GM06990 (cell line): ENCODE measurements at regions not wholly inside any gene's neighbourhood (a gene's known extent, or its start where the extent isn't known, plus 50 kb on each side); places are given as distances from the start of the nearest gene placed in this dataset.
"Not testable (repeated sequence)": the region's sequence is repeated elsewhere in the genome, so short reads cannot be mapped to it uniquely, and the experiment has no call there.

Experiments
- DNase-seq: peaks from one replicate; pipeline ENCODE4 v3.0.0-alpha.2; 2011; ENCODE audit not compliant: insufficient read length; ENCODE audit errors: extremely low read depth
- H3K27me3 ChIP-seq: replicated peaks from 2 replicates; pipeline ENCODE4 v1.6.0; 2011; ENCODE audit warnings: low read length; ENCODE audit not compliant: control insufficient read depth, insufficient read depth
- H3K36me3 ChIP-seq: 2 replicates; pipeline ENCODE4 v1.5.1; 2011; ENCODE audit warnings: low read length; ENCODE audit not compliant: control insufficient read depth, insufficient read depth
- H3K4me3 ChIP-seq: replicated peaks from 2 replicates; pipeline ENCODE4 v1.5.1; 2011; ENCODE audit warnings: low read depth, mild to moderate bottlenecking, control low read depth, low read length
- TF ChIP-seq, protein P1 (sequence below): IDR thresholded peaks from 2 replicates; pipeline ENCODE4 v1.5.1; 2011; ENCODE audit warnings: low read length, control low read depth, mild to moderate bottlenecking, inconsistent platforms; ENCODE audit not compliant: insufficient read depth, poor library complexity, severe bottlenecking

DNA sequence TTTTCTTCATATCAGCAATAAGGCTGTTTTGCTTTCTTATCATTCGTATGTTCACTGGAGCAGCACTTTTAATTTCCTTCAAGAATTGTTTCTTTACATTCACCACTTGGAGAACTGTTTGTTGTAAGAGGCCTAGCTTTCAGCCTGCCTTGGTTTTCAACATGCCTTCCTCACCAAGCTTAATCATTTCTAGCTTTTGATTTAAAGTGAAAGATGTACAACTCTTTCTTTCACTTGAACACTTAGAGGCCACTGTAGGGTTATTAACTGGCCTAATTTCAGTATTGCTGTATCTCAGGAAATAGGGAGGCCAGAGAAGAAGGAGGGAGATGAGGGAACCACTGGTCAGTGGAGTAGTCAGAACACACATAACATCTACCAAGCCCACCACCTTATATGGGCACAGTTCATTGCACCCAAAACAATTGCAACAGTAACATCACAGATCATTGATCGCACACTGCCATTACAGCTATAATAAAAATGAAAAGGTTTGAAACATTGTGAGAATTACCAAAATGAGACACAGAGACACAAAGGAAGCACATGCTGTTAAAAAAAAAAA, 181.4 kb upstream of the TUBA3C start:
- Histone ChIP-seq H3K36me3 (no peaks in the 10 kb centered on the region), H3K4me3 (no peak overlapping the region), H3K27me3 (no peaks in the 10 kb centered on the region)
- no peak for DNase-seq
- TF ChIP-seq, protein P1, sequence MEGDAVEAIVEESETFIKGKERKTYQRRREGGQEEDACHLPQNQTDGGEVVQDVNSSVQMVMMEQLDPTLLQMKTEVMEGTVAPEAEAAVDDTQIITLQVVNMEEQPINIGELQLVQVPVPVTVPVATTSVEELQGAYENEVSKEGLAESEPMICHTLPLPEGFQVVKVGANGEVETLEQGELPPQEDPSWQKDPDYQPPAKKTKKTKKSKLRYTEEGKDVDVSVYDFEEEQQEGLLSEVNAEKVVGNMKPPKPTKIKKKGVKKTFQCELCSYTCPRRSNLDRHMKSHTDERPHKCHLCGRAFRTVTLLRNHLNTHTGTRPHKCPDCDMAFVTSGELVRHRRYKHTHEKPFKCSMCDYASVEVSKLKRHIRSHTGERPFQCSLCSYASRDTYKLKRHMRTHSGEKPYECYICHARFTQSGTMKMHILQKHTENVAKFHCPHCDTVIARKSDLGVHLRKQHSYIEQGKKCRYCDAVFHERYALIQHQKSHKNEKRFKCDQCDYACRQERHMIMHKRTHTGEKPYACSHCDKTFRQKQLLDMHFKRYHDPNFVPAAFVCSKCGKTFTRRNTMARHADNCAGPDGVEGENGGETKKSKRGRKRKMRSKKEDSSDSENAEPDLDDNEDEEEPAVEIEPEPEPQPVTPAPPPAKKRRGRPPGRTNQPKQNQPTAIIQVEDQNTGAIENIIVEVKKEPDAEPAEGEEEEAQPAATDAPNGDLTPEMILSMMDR, result no peak

DNA sequence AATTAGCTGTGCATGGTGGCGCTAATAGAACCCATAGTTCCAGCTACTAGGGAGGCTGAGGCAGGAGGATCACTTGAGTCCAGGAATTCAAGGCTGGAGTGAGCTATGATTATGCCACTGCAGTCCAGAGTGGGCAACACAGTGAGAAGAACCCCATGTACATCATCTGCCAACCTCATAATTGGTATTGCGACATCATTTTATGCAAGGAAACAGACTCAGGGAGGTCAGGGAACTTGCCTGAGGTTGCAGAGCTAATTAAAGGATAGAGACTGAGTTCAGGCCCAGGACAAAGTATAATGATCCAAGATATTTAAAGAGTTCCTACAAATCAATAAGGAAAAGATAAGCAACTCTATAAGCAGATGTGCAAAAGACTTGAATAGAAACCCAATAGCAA, 178.1 kb upstream of the TUBA3C start:
- DNase-seq, H3K27me3 ChIP-seq, H3K4me3 ChIP-seq, H3K36me3 ChIP-seq: not testable (repeated sequence)

DNA sequence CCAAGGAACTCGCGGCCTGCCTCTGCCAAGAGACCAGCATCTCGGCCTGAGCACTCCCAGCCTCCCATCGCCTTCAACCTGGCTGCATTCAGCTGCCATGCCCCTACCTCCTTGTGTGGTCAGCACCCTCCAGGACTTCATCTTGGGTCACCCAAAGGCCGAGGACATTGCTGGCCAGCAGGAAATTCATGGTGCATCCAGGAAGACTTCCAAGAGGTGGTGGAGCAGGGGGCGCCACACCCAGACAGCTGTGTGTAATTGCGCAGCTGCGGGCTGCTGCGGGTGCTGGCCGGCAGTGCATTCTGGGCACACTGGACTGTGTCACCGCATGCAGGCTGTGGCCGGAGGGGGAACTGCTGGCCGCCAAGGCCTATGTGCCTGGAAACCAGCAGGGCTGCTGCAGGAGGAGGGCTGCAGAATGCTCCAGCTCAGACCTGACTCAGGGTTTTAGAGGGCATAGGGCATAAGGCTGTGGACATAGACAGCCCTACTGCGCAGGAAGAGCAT, 164.3 kb upstream of the TUBA3C start:
- Histone ChIP-seq H3K27me3 (no peaks in the 10 kb centered on the region), H3K4me3 (no peak overlapping the region), H3K36me3 (no peaks in the 10 kb centered on the region)
- TF ChIP-seq, protein P1, result no peak
- no peak for DNase-seq

DNA sequence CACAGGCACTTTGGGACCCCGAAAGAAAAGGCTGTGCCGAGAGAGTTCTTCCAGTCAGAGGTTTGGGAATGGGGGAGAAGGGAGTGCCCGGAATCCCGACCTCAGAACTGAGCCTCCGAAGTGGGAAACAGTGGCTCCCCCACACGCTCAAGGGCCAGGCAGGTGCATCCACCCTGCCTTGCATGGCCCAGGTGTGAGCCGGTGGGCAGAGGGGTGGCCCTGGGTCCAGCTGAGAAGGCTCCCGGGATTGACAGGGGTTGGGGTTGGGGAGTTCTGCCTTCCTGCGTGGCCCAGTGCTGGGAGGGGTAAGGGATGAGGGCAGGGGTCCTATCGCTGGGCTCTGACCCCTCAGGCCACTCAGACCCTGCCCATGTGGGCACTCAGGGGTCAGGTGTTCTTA, 163.5 kb upstream of the TUBA3C start:
- no peaks in the 10 kb centered on the region for H3K27me3 ChIP-seq
- no peak for DNase-seq
- H3K36me3 ChIP-seq, result no peaks in the 10 kb centered on the region
- TF ChIP-seq, protein P1, result no peak
- H3K4me3 ChIP-seq, result peak overlapping the region; percentile 27; the same call in 1 of the 2 replicates

DNA sequence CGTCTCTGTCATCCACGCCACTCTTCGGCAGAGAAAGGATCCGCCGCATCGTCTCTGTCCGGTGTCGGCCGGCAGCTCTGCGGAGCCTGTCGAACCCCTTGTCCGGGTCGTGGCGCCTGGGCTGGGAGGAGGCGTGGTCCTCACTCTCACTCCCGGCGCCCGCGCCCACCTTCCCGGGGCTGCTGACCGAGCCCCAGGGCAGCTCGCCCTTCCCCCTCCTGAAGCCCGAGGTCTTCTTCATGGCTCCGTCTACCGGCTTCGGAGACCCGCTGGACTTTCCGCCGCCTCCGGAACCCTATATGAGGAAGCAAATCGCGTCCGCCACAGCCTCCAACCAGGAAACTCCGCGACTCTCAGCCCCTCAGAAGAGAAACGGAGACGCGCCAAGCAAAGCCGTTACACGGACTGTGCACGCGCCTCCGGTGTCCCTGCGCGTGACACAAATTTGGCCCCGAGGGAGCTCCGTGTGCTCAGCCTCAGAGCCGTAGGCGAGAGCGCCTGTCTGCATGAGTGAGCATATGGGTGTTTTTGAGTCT, 163.0 kb upstream of the TUBA3C start:
- peak overlapping the region; percentile 2; the same call in 1 of the 2 replicates for H3K4me3 ChIP-seq
- H3K27me3 ChIP-seq, H3K36me3 ChIP-seq, DNase-seq: not testable (repeated sequence)

DNA sequence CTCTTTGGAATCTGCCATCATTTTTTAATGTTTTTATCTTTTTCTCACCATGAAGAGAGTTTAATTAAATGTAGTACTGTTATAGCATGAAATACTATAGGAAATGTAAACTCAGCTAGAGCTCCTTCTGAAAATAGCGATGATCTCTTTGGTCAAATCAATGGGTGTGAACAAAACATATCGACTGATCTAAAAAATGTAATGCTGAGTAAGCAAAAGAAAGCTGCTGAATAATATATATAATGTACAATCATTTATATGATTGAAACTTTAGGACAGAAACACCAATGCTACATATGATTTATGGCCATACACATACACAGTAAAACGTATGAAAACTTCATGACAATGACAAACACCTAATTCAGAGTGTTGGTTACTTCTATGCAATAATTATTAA, 150.8 kb upstream of the TUBA3C start:
- no peak for DNase-seq
- Histone ChIP-seq H3K27me3 (no peaks in the 10 kb centered on the region), H3K36me3 (no peaks in the 10 kb centered on the region), H3K4me3 (no peak overlapping the region)
- TF ChIP-seq, protein P1, result no peak

DNA sequence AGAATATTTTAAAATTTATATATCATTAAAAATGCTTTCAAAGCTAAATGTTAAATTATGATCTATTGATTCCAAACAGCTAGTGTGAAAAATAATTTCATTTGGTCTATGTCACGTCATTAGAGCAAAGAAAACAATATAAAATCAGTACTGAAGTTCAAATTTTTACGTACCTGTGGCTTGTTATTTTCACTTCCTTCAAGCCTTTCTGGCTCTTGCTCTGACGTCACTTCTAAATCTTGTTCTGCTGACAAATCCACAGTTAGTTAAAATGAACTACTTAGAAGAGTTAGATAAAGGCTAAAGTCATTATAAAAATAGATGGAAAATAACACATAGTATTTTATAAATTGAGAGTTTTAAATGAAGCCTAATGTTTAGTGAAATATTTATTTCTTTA, 147.7 kb upstream of the TUBA3C start:
- Histone ChIP-seq H3K27me3 (no peaks in the 10 kb centered on the region), H3K4me3 (no peak overlapping the region), H3K36me3 (no peaks in the 10 kb centered on the region)
- no peak for DNase-seq
- TF ChIP-seq, protein P1, result no peak
